ENCODE measurements at regions not wholly inside any gene's neighbourhood (a gene's known extent, or its start where the extent isn't known, plus 50 kb on each side); places are given as distances from the start of the nearest gene placed in this dataset.

DNA sequence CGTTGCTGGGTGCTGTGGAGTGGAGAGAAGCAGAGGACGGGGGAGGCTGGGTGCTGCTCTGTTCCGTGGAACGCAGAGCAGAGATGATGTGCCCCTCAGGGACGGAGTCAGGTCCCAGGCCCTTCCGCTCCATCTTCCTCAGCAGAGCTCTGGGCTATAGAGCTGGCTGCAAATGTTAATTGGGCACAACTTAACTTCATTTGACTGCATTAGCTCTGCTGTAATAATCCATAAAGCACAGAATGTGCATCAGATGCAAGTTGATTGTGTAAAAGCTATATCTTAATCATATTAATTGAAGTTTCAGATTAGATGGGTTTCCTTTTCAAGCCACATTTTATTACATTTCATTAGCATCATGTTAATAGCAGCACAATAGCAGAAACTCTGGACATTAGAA lies 212.6 kb downstream of the ABCC12 start:
- TF ChIP-seq CTCF (IDR thresholded peaks at IDR 0.05; ENCODE audit: low read depth, low read length) = no peak
- no peak for DNase-seq (ENCODE audit: low read depth, low spot score)
- no peak overlapping the region for H3K4me3 ChIP-seq (ENCODE audit: low read depth, low read length)
- in situ Hi-C loops (cut with HindIII; ENCODE audit: low sequenced_read_pairs) = no loop called here

- in situ Hi-C loops (cut with HindIII; ENCODE audit: low sequenced_read_pairs) = no loop called here
- H3K4me3 ChIP-seq (ENCODE audit: low read depth, low read length) = no peak overlapping the region
- DNase-seq (ENCODE audit: low read depth, low spot score) = no peak
- TF ChIP-seq CTCF (IDR thresholded peaks at IDR 0.05; ENCODE audit: low read depth, low read length) = no peak
Observed at GRCh38 chr16:47940466-47940865, 215.3 kb downstream of the ABCC12 start.

DNA sequence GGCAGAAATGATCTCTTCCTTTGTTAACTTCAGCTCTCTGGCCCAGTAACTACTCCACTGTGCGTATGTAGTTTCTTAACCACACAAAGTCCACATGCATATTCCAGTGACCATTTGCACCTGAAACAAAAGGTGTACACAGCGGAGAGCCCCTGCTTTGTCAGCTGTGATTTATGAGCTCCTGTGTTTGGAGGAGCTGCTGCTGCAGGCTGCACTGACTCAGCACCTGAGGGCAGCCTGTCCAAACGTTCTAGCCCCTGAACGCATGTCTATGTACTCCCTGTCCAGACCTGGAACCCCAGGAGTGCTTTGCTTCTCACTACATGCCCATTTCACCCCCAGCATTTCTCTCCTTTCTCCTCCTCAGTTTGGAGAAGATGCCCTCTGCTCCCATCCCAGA lies 216.1 kb downstream of the ABCC12 start:
- no peak overlapping the region for H3K4me3 ChIP-seq (ENCODE audit: low read depth, low read length)
- TF ChIP-seq CTCF (IDR thresholded peaks at IDR 0.05; ENCODE audit: low read depth, low read length) = no peak

GRCh38 chr16:47938272-47938671 lies 217.5 kb downstream of the ABCC12 start:
- no peak overlapping the region for H3K4me3 ChIP-seq (ENCODE audit: low read depth, low read length)
- no peak for DNase-seq (ENCODE audit: low read depth, low spot score)
- in situ Hi-C loops (cut with HindIII; ENCODE audit: low sequenced_read_pairs) = no loop called here
- TF ChIP-seq CTCF (IDR thresholded peaks at IDR 0.05; ENCODE audit: low read depth, low read length) = no peak

More for the DNA sequence above, 216.1 kb downstream of the ABCC12 start:
- in situ Hi-C loops (cut with HindIII; ENCODE audit: low sequenced_read_pairs) = no loop called here
- no peak for DNase-seq (ENCODE audit: low read depth, low spot score)

- in situ Hi-C loops (cut with HindIII; ENCODE audit: low sequenced_read_pairs) = no loop called here
- no peak for TF ChIP-seq CTCF (IDR thresholded peaks at IDR 0.05; ENCODE audit: low read depth, low read length)
- no peak for DNase-seq (ENCODE audit: low read depth, low spot score)
- H3K4me3 ChIP-seq (ENCODE audit: low read depth, low read length) = no peak overlapping the region
Observed at GRCh38 chr16:47928008-47928407, 227.8 kb downstream of the ABCC12 start.

- DNase-seq (ENCODE audit: low read depth, low spot score) = peak; percentile 42
- in situ Hi-C loops (cut with HindIII; ENCODE audit: low sequenced_read_pairs) = no loop called here
- H3K4me3 ChIP-seq (ENCODE audit: low read depth, low read length) = no peak overlapping the region
- TF ChIP-seq CTCF (IDR thresholded peaks at IDR 0.05; ENCODE audit: low read depth, low read length) = no peak
Observed at GRCh38 chr16:47927330-47927729, 228.5 kb downstream of the ABCC12 start.

Data from astrocyte of the spinal cord (primary cell).